ENCODE measurements at regions not wholly inside any gene's neighbourhood (a gene's known extent, or its start where the extent isn't known, plus 50 kb on each side); places are given as distances from the start of the nearest gene placed in this dataset.
"Not testable (repeated sequence)": the region's sequence is repeated elsewhere in the genome, so short reads cannot be mapped to it uniquely, and the experiment has no call there.

- H3K23ac ChIP-seq (ENCODE audit: low read length in 2 of 2); H3K79me1 ChIP-seq (replicated peaks; ENCODE audit: low read length, poor library complexity, severe bottlenecking); H2AK5ac ChIP-seq (ENCODE audit: low read length, severe bottlenecking); H3K14ac ChIP-seq (ENCODE audit: low read length in 2 of 2); H3K4me1 ChIP-seq (ENCODE audit: control insufficient read depth, insufficient read depth, low read depth, low read length); H3K27me3 ChIP-seq (ENCODE audit: control insufficient read depth in 1 of 2, insufficient read depth in 1 of 2, low read length in 2 of 2); H3K4ac ChIP-seq (ENCODE audit: low read depth in 1 of 2, low read length in 2 of 2); H2BK5ac ChIP-seq (ENCODE audit: low read depth, low read length, poor library complexity, severe bottlenecking); H3K4me3 ChIP-seq (ENCODE audit: insufficient read depth in 1 of 2, low read depth in 1 of 2, low read length in 2 of 2); H2BK12ac ChIP-seq (ENCODE audit: low read length in 2 of 2); DNase-seq; H3K36me3 ChIP-seq (ENCODE audit: control insufficient read depth in 1 of 2, insufficient read depth in 2 of 2, low read depth in 1 of 2, low read length in 2 of 2); H3K9me3 ChIP-seq (ENCODE audit: control insufficient read depth, low read length); H3K27ac ChIP-seq (ENCODE audit: low read length, poor library complexity, severe bottlenecking); H3K9ac ChIP-seq (ENCODE audit: low read length); H2BK120ac ChIP-seq (ENCODE audit: low read depth, low read length); H2AFZ ChIP-seq (ENCODE audit: low read depth, low read length); H3K4me2 ChIP-seq (ENCODE audit: low read length, poor library complexity, severe bottlenecking); H4K8ac ChIP-seq (ENCODE audit: low read length); H2BK15ac ChIP-seq (ENCODE audit: low read depth, poor library complexity, severe bottlenecking): not testable (repeated sequence)
- peak overlapping the region; percentile 7 for H4K91ac ChIP-seq (ENCODE audit: low read length)
- 83% methylated on average over 35 of the region's 39 CpGs for WGBS
- peak overlapping the region in 1 of 2 experiments; percentile 4 for H3K18ac ChIP-seq (ENCODE audit: low read depth in 1 of 2, low read length in 2 of 2)
Measured at GRCh38 chr16:88143122-88144027, 192.1 kb downstream of the BANP start.

- Histone ChIP-seq H2BK15ac (ENCODE audit: low read depth, poor library complexity, severe bottlenecking) (no peak overlapping the region), H3K4me3 (ENCODE audit: insufficient read depth in 1 of 2, low read depth in 1 of 2, low read length in 2 of 2) (no peak overlapping the region), H3K4ac (ENCODE audit: low read depth in 1 of 2, low read length in 2 of 2) (no peak overlapping the region), H2AK5ac (ENCODE audit: low read length, severe bottlenecking) (no peak overlapping the region), H3K14ac (ENCODE audit: low read length in 2 of 2) (no peak overlapping the region), H3K9me3 (ENCODE audit: control insufficient read depth, low read length) (peaks cover 1% of the 10 kb centered on the region), H2AFZ (ENCODE audit: low read depth, low read length) (no peak overlapping the region), H3K4me2 (ENCODE audit: low read length, poor library complexity, severe bottlenecking) (no peak overlapping the region), H3K23ac (ENCODE audit: low read length in 2 of 2) (no peak overlapping the region), H3K18ac (ENCODE audit: low read depth in 1 of 2, low read length in 2 of 2) (peak overlapping the region in 1 of 2 experiments; percentile 4), H2BK12ac (ENCODE audit: low read length in 2 of 2) (no peak overlapping the region), H4K91ac (ENCODE audit: low read length) (peak overlapping the region; percentile 7), H2BK5ac (ENCODE audit: low read depth, low read length, poor library complexity, severe bottlenecking) (no peak overlapping the region), H3K27ac (ENCODE audit: low read length, poor library complexity, severe bottlenecking) (no peak overlapping the region), H3K27me3 (ENCODE audit: control insufficient read depth in 1 of 2, insufficient read depth in 1 of 2, low read length in 2 of 2) (no peaks in the 10 kb centered on the region), H3K4me1 (ENCODE audit: control insufficient read depth, insufficient read depth, low read depth, low read length) (no peaks in the 10 kb centered on the region), H3K36me3 (ENCODE audit: control insufficient read depth in 1 of 2, insufficient read depth in 2 of 2, low read depth in 1 of 2, low read length in 2 of 2) (no peaks in the 10 kb centered on the region), H3K9ac (ENCODE audit: low read length) (no peak overlapping the region), H3K79me1 (replicated peaks; ENCODE audit: low read length, poor library complexity, severe bottlenecking) (no peaks in the 10 kb centered on the region), H2BK120ac (ENCODE audit: low read depth, low read length) (no peak overlapping the region), H4K8ac (ENCODE audit: low read length) (no peak overlapping the region)
- DNase-seq: no peak
- WGBS: 90% methylated on average over 16 of the region's 21 CpGs
Measured at GRCh38 chr16:88144028-88144511, 192.8 kb downstream of the BANP start.

GRCh38 chr16:88145376-88145775, 194.1 kb downstream of the BANP start:
- not testable (repeated sequence) for H3K18ac ChIP-seq (ENCODE audit: low read depth in 1 of 2, low read length in 2 of 2); H3K4ac ChIP-seq (ENCODE audit: low read depth in 1 of 2, low read length in 2 of 2); H3K23ac ChIP-seq (ENCODE audit: low read length in 2 of 2); H2AFZ ChIP-seq (ENCODE audit: low read depth, low read length); H3K14ac ChIP-seq (ENCODE audit: low read length in 2 of 2); H2BK12ac ChIP-seq (ENCODE audit: low read length in 2 of 2); H2BK120ac ChIP-seq (ENCODE audit: low read depth, low read length); H2AK5ac ChIP-seq (ENCODE audit: low read length, severe bottlenecking); H3K9me3 ChIP-seq (ENCODE audit: control insufficient read depth, low read length); H3K27me3 ChIP-seq (ENCODE audit: control insufficient read depth in 1 of 2, insufficient read depth in 1 of 2, low read length in 2 of 2); H3K4me1 ChIP-seq (ENCODE audit: control insufficient read depth, insufficient read depth, low read depth, low read length); H3K27ac ChIP-seq (ENCODE audit: low read length, poor library complexity, severe bottlenecking); H3K79me1 ChIP-seq (replicated peaks; ENCODE audit: low read length, poor library complexity, severe bottlenecking); H4K8ac ChIP-seq (ENCODE audit: low read length); H3K4me3 ChIP-seq (ENCODE audit: insufficient read depth in 1 of 2, low read depth in 1 of 2, low read length in 2 of 2); H2BK15ac ChIP-seq (ENCODE audit: low read depth, poor library complexity, severe bottlenecking); H2BK5ac ChIP-seq (ENCODE audit: low read depth, low read length, poor library complexity, severe bottlenecking); H4K91ac ChIP-seq (ENCODE audit: low read length); H3K9ac ChIP-seq (ENCODE audit: low read length); H3K36me3 ChIP-seq (ENCODE audit: control insufficient read depth in 1 of 2, insufficient read depth in 2 of 2, low read depth in 1 of 2, low read length in 2 of 2); H3K4me2 ChIP-seq (ENCODE audit: low read length, poor library complexity, severe bottlenecking)
- WGBS: 87% methylated on average over 12 of the region's 13 CpGs
- peak; percentile 5 for DNase-seq

GRCh38 chr16:88145824-88146405, 194.7 kb downstream of the BANP start:
- 90% methylated on average over 21 of the region's 21 CpGs for WGBS
- H2BK120ac ChIP-seq (ENCODE audit: low read depth, low read length); H3K27ac ChIP-seq (ENCODE audit: low read length, poor library complexity, severe bottlenecking); H3K79me1 ChIP-seq (replicated peaks; ENCODE audit: low read length, poor library complexity, severe bottlenecking); DNase-seq; H3K23ac ChIP-seq (ENCODE audit: low read length in 2 of 2); H3K27me3 ChIP-seq (ENCODE audit: control insufficient read depth in 1 of 2, insufficient read depth in 1 of 2, low read length in 2 of 2); H2BK12ac ChIP-seq (ENCODE audit: low read length in 2 of 2); H3K36me3 ChIP-seq (ENCODE audit: control insufficient read depth in 1 of 2, insufficient read depth in 2 of 2, low read depth in 1 of 2, low read length in 2 of 2); H2BK15ac ChIP-seq (ENCODE audit: low read depth, poor library complexity, severe bottlenecking); H3K4me1 ChIP-seq (ENCODE audit: control insufficient read depth, insufficient read depth, low read depth, low read length); H3K4me3 ChIP-seq (ENCODE audit: insufficient read depth in 1 of 2, low read depth in 1 of 2, low read length in 2 of 2); H2BK5ac ChIP-seq (ENCODE audit: low read depth, low read length, poor library complexity, severe bottlenecking); H3K9ac ChIP-seq (ENCODE audit: low read length); H3K4me2 ChIP-seq (ENCODE audit: low read length, poor library complexity, severe bottlenecking); H2AK5ac ChIP-seq (ENCODE audit: low read length, severe bottlenecking); H4K91ac ChIP-seq (ENCODE audit: low read length); H3K9me3 ChIP-seq (ENCODE audit: control insufficient read depth, low read length); H2AFZ ChIP-seq (ENCODE audit: low read depth, low read length); H4K8ac ChIP-seq (ENCODE audit: low read length); H3K14ac ChIP-seq (ENCODE audit: low read length in 2 of 2); H3K18ac ChIP-seq (ENCODE audit: low read depth in 1 of 2, low read length in 2 of 2); H3K4ac ChIP-seq (ENCODE audit: low read depth in 1 of 2, low read length in 2 of 2): not testable (repeated sequence)
